ENCODE measurements at regions not wholly inside any gene's neighbourhood (a gene's known extent, or its start where the extent isn't known, plus 50 kb on each side); places are given as distances from the start of the nearest gene placed in this dataset.
A peak's percentile ranks its signal among the peaks of the same experiment; 100 is the strongest.

DNA sequence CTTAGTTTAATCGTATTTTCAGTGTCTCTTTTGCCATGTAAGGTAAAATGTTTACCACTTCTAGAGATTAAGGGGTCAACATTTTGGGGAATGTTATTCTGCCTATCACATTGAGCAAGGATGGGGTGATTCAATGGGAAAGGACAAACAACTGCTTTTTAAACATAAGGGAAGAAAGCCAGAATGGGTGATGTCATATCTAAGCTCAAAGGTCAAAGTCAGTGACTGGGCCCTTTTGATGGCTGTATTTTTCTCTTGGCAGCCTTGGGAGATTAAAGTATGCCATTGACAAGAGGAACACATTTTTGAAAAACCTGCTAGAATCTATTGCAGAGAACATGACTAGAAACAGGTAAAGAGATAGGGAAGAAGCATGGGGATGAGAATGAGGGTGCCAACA is 477.3 kb upstream of the IRAK1BP1 start:
- DNase-seq (ENCODE audit: low read depth), result no peak

DNA sequence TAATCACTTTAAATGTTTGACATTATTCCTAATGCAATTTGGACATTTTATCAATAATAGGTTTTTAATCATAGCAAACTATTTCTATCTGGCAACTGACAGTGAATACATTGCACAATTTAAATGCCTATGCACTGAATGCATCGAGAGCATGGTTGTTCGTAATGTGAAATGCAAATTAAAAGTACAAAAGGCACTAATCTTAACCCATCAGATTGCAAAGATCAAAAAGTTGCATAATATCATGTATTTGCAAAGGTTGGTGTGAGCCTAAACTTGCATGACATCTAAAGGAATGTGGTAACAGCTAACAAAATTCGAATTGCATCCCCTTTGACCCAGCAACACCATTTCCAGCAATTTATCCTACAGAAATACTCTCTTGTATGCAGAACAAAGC is 469.9 kb upstream of the IRAK1BP1 start:
- DNase-seq (ENCODE audit: low read depth), result no peak

DNA sequence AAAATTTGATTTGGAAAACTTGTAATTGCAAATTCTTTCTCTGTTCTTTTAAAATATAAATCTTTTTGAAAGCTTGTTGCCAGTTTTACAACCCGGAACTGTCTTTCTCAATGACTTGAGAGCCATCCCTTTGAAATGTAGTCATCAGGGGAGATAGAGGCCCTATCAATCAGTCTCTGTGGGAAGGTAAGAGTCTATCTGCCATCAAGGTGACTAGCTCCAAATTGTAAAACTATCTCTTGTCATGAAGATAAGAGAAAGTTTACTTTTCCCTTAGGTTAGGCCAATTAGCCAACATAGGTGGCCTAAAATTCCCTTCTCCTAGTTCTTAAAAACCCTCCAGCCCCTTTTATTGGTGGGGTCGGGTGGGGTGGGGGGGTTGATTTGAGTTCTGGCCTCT is 469.1 kb upstream of the IRAK1BP1 start:
- no peak for DNase-seq (ENCODE audit: low read depth)

DNA sequence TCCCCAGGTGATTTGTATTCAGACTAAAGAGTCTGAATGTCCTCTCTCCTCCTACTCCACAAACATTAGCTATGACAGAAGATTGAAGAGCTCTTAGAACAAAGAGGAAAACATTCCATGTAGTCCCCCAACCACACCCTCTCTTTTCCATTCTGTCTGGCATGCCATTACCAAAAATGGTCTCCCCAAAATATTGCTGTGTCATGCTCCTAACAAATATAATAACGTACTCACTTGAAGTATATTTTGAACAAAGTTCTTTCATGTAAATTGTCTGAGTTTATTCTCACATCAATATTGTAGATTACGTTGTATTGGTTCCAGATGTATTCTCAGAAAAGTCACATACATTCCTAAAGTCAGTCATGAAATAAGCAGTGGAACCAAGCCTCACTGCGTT is 467.3 kb upstream of the IRAK1BP1 start:
- DNase-seq (ENCODE audit: low read depth), result no peak

DNA sequence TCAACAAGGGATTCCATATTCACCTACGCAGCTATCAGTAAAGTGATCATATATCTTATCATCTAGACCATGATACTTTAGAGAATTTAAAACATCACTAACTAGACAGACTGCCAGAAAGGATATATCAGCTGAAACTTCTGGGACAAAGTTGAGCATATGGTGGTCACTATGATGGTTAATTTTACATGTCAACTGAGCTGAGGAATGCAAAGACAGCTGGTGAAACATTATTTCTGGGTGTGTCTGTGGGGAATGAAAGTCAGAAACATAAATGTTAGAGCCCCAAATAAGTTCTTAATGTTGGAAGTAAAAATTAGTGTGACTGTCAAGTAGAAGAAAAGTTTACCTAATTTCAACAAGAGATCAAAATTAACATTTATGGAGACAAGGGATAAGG is 440.0 kb upstream of the IRAK1BP1 start:
- no peak for DNase-seq (ENCODE audit: low read depth)

DNA sequence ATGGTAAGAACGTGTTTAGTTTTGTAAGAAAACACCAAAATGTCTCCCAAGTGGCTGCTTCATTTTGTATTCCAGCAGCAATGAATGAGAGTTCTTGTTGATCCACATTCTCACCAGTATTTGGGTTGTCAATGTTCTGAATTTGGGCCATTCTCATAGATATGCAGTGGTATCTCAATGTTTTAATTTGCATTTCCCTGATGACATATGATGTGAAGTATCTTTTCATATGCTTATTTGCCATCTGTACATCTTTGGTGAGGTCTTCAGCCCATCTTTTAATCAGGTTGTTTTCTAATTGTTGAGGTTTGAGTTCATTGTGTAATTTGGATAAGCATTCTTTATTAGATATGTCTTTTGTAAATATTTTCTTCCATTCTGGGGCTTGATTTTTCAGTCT is 436.8 kb upstream of the IRAK1BP1 start:
- no peak for DNase-seq (ENCODE audit: low read depth)

DNA sequence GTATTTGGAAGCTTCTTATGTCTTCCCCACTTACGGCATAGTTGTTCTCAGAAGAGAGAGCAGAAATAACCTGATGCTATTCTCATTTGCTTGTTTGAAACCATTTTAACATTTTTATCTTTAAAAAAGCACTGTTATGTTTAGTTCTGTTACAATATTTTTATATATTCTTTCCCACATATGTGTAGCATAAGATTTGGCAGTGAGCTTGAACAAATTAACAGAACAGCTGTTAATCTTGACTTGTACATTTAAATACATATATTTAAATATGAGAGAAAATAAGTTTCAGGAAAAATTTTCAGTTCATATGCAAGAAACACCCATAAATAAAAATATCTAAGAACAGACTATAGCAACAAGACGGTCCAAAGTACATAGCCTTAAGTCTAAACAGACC is 431.7 kb upstream of the IRAK1BP1 start:
- no peak for DNase-seq (ENCODE audit: low read depth)

DNA sequence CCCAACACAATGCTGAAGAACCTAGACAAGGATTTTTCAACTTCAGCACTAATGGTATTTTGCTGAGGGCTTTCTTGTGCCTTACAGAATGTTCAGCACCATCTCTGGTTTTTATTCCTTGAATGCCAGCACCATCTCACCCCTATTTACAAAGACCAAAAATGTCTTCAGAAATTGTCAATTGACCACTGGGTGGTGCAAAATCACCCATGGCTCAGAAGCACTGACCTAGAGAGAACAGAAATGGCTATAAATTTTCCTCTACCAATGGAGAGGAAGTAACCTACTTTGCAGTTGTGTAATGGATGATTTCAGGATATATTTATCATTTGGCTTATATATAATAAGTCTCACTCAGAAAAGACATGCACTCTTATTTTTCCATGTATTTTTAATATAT is 431.0 kb upstream of the IRAK1BP1 start:
- peak; percentile 52 for DNase-seq (ENCODE audit: low read depth)

DNA sequence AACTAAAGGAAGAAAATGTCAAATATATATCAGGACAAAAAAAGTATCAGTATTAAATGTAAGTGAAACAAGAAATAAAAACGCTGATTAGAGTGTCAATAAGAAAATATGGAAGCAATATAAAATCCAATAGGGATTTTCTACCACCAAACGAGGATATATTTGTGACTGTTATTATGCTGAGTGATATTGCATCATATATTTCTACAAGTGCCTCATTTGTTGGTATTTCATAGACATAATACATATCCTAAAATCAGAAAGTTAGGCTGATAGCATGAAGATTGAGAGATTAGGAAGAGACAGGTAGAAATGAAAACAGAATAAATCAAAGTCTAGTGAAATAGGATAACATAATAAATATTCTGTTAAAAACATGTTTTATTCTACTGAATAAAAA is 429.2 kb upstream of the IRAK1BP1 start:
- no peak for DNase-seq (ENCODE audit: low read depth)

DNA sequence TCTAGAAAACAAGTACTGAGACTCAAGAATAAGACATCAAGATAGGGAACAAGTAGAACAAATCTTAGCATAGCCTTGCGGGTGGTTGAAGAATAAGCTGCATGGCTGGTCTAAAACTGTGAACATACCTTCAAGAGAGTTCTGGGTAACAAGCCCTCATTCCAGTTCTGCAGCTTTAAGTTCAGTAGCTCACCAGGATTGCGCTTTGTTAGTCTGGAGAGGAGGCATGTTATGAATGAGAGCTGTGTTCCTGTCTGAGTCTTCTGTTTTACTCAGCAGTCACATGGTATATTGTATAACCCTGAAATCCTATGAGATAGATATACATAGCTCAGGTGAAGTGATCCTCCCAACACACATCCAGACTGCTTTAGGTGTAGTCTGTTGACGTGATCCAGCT is 406.6 kb upstream of the IRAK1BP1 start:
- DNase-seq (ENCODE audit: low read depth), result no peak

DNA sequence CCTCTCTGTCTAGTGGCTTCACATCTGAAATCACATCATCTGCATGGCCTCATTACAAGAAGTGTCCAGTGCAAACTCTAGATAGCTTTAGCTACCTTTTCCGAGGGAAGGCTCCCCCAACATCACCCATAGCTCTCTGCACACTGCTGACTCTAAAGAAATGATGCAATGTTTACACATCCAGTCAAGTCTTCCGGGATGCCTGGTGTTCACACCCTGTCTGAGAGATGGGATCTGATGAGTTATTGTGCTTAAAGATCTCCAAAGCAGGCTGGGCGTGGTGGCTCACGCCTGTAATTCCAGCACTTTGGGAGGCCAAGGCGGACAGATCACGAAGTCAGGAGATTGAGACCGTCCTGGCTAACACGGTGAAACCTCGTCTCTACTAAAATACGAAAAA is 404.6 kb upstream of the IRAK1BP1 start:
- no peak for DNase-seq (ENCODE audit: low read depth)

DNA sequence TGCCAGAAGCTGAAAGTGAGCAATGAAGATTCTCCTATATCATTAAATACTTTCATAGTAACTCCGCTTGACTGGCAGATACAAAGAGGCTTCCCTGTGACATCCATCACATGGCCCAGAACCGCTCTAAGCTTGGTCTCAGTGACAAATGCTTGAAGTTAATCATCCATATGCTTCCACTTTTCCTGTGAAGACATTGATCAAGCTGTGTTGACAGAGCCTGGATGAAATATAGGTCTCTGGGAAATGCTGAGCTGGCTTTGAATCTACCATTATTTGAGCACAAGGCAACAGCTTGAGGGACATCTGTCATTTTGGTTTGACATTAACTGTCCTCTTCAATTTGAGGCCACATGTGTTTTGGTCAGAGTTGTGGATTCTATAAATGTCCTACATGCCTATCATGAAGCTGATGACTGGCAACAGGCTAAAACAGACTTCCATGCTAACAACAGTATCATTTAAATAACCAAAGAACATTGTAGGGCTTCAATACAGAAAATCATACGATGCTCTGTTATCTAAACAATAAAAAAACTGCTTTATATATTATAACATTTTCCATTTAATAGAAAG is 402.2 kb upstream of the IRAK1BP1 start:
- no peak for DNase-seq (ENCODE audit: low read depth)

DNA sequence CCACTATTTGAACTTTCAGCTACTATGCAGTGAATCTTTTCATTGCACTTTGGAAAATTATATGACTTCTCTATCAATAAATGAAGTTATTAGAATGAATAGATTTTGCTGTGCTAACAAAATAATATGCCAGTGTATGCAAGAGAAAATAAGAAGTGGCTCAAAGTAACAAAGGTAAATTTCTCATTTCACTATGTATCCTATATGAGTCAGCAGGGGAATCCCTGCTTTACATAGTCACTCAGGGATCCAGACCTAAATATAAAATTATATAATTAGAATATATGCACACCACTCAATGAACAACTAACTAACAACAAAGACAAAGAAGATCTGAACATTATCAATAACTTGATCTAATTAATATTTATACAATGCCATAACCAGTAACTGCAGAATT is 390.8 kb upstream of the IRAK1BP1 start:
- DNase-seq (ENCODE audit: low read depth), result no peak

DNA sequence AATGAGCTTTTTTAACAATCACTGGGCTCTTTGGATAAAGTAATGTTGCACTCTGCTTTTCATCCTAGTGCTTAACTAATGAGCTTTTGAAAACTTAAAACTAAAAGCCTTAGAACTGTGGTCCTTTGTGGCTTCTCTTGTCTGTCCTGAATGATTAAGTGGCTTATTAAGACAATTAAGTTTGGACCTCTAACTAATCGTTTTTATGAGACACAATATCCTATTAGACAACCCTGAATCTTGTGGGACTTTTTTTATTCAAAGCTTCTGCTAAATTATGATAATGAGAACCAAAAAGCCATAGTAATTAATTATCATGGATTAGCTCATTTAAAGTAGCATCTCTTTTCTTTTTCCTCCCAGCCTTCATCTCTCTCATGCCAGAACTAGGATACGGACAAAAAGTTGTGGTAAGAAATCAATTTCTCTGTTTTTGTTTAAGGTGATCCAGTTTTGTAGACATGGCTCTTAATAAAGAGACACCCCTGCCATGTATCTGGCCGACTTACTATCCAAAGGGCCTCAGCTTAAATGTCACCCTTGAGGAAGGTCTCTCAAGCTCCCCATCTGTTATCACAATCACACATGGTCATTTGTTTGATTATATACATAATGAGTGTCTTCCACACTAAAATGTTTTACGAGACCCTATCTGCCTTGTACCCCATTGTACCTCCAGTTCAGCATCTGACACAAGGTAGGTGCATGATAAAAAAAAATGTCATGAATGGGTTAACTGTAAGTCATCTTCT is 384.4 kb upstream of the IRAK1BP1 start:
- DNase-seq (ENCODE audit: low read depth), result no peak

DNA sequence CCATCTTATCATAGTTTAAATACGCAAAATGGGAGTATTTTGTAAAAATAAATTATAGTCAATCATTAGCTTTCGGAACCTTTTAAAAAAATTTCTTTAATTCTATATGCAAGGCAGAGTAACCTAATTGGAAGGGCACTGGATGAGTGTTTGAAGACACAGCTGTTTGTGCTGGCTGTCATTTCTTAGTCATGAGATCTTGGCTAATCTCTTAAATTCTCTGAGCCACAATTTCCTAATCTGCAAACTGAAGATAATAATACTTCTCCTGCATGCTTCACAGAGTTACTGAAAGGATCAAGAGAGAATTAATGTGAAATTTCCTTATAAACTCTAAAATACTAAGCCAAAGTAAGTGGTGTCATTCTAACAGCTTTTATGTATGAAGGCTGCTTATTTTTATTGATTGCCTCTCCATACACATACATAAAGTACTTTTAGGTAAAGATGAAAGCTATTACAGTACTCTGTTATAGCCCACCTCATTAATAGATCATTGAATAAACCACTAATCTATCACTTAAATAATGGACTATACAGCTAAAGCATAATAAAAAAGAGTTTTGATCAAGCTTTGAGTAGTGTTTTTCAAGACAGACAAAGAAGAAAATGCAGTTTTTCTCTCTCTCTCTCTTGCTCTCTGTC is 383.7 kb upstream of the IRAK1BP1 start:
- peak; percentile 37 for DNase-seq (ENCODE audit: low read depth)

DNA sequence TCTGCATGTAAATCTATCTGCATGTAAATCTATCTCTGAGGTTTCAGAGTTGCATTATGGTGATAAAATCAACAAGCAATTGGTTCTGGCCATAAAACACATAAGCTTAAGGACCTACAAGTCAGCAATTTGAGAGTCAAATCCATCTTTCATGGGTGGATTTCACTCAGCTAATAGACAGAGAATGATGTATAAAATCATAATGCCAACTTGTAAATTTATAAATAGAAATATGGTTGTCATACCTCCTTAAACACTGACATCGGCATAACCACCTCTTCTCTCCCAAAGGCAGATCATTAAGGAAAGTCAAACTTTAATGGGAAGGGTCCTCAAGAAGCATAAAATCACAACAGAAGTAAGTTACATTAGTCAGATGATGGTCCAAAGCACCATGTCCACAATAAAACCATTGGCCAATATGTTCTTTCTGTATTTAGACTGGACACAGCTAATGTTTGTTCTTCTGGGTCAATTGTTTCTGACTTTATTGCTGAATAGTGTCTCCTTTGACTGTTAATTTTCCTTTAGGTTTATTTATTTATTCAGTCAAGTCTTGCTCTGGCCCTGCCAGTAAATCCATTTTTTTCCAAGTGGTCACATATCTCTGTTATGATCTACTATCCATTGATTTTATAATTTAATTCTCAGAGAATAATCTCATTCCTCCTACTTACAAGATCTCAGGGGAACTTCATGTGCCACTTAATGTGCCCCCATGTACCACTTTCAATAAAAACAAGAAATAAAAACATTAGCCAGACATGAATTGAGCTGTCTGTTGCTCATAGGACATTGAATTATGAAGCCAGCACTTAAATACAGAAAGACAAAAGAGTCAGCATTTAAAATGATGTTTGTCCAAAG is 382.9 kb upstream of the IRAK1BP1 start:
- no peak for DNase-seq (ENCODE audit: low read depth)

DNA sequence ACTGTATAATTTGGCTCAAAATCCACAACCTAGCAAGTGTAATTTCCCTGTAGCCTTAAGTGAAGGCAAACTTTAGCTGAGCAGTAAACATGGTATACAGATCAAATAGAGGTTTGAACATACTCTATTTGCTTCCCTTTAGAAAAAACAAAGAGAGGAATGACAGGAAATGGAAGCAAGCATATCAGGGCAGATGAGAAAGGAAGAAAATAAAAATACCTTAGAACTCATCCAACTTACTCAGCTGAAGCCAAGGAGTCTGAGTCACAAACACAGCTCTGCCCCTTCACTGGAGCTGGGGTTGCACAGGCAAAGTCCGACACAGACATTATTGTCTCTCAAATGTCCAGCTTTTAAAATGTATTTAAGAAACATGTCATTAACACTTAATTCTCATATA is 379.9 kb upstream of the IRAK1BP1 start:
- peak; percentile 71 for DNase-seq (ENCODE audit: low read depth)

DNA sequence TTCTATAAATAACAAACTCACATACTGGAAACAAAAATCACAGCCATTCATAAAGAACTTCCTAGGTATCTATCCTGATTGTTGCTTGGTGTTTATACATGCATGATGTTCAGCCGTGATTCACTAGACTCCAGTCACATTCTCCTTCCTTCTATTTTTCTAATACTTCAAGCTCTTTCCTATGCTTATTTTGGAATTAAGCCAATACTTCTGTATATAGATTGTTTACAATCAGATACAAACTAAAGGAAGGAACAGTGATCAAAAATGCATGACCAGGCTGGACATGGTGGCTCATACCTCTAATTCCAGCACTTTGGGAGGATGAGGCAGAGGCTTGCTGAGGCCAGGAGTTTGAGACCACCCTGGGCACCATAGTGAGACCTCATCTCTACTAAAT is 377.5 kb upstream of the IRAK1BP1 start:
- peak; percentile 44 for DNase-seq (ENCODE audit: low read depth)

DNA sequence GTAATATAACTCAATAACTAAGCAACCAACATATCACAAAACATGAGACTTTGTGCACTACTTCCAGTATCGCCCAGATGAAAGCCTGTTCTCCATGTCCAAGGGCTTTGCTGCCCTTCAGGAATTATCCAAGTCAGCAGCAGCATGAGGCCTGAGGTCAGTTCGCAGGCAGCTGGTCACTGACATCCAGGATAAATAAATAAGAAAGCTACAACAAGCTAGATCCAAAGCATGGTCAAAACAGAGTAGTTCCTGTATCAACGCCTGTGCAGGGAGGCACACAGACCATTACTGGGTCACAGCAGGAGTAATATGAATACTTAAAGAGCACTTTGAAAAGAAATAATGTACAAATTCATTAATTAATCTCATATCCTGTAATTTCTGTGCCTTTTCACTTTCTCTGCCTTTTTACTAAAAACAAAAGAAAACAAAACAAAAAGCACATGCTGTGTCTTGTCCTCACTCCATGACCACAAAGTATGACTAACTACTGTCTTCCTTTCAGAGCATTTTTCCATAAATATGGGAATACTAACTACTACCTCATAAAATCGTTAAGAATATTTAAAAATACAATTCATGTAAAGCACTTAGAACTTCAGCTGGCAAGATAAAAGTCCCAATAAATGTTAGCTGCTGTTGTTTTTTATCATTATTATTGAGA is 374.9 kb upstream of the IRAK1BP1 start:
- DNase-seq (ENCODE audit: low read depth), result peak; percentile 64

DNA sequence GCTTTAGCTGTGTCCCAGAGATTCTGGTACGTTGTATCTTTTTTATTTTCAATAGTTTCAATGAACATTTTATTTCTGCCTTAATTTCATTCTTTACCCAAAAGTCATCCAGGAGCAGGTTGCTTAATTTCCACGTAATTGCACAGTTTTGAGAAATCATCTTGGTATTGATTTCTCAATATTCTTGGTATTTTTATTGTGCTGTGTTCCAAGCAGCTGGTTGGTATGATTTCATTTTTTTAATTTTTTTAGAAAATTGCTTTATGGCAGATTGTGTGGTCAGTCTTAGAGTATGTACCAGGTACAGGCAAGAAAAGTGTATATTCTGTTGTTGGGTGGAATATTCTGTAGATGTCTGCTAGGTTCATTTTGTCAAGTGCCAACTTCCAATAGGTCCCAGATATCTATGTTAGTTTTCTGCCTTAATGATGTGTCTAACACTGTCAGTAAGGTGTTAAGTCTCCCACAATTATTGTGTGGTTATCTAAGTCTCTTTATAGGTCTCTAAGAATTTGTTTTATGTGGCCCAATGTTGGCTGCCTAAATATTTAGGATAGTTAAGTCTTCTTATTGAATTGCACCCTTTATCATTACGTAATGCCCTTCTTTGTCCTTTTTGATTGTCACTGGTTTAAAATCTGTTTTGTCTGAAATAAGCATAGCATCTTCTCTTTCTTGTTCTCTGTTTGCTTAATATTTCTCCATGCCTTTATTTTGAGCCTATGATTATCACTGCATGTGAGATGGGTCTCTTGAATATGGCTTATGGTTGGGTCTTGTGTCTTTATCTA is 366.9 kb upstream of the IRAK1BP1 start:
- no peak for DNase-seq (ENCODE audit: low read depth)

DNA sequence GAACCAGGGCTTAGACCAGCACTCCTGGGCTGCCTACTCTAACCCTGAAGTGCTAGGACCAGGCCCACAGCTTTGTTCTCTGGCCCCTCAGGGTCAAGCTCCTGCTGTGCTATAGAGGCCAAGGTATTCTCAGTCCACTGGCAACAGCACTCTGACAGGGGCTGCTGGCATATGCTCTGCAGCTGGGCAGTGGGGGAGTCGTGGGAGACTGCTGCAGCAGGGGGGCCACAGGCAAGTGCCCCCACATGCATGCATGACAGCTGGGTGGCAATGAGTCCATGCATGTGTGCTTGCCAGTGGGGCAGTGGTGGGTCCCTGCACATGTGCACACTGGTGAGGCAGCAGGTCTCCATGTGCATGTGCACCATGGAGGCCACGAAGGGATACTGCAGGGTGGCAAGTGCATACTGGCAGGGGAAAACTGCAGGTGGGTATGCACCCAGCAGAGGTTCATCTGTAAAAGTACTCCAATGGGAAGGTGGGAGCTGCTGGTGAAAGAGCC is 364.9 kb upstream of the IRAK1BP1 start:
- no peak for DNase-seq (ENCODE audit: low read depth)
